LNCaP clone FGC (cell line): ENCODE measurements at regions not wholly inside any gene's neighbourhood (a gene's known extent, or its start where the extent isn't known, plus 50 kb on each side); places are given as distances from the start of the nearest gene placed in this dataset.

Experiments
- DNase-seq: peaks from one replicate; pipeline ENCODE4 v3.0.0-alpha.2; 2011; ENCODE audit warnings: low read depth
- H3K4me3 ChIP-seq: 2 replicates; pipeline ENCODE4 v1.5.1; 2011; ENCODE audit warnings: mild to moderate bottlenecking, low read depth, low read length, control low read depth
- CTCF ChIP-seq: IDR thresholded peaks from 2 replicates; pipeline ENCODE4 v1.5.1; 2012; ENCODE audit warnings: mild to moderate bottlenecking; ENCODE audit not compliant: control insufficient read depth, insufficient read depth; ENCODE audit errors: extremely low read depth

GRCh38 chrX:142068365-142068764 lies 136.7 kb downstream of the MAGEC2 start:
- no peak for TF ChIP-seq CTCF
- no peak overlapping the region for H3K4me3 ChIP-seq
- no peak for DNase-seq

- no peak for DNase-seq
- H3K4me3 ChIP-seq, result no peak overlapping the region
- no peak for TF ChIP-seq CTCF
Measured at GRCh38 chrX:142060191-142060590, 144.9 kb downstream of the MAGEC2 start.

- no peak for TF ChIP-seq CTCF
- H3K4me3 ChIP-seq, result no peak overlapping the region
- no peak for DNase-seq
Measured at GRCh38 chrX:142054094-142054493, 150.4 kb downstream of the MAGEC1 start.

- DNase-seq, result no peak
- no peak for TF ChIP-seq CTCF
- no peak overlapping the region for H3K4me3 ChIP-seq
Measured at GRCh38 chrX:142052238-142052637, 148.5 kb downstream of the MAGEC1 start.

- no peak for DNase-seq
- H3K4me3 ChIP-seq, result no peak overlapping the region
- no peak for TF ChIP-seq CTCF
Measured at GRCh38 chrX:142043196-142043595, 139.5 kb downstream of the MAGEC1 start.

GRCh38 chrX:142040906-142041305 lies 137.2 kb downstream of the MAGEC1 start:
- no peak overlapping the region for H3K4me3 ChIP-seq
- no peak for TF ChIP-seq CTCF
- DNase-seq, result no peak

- DNase-seq, result no peak
- no peak for TF ChIP-seq CTCF
- H3K4me3 ChIP-seq, result no peak overlapping the region
Measured at GRCh38 chrX:142036116-142036515, 132.4 kb downstream of the MAGEC1 start.
